HCT116 (cell line): ENCODE measurements at regions not wholly inside any gene's neighbourhood (a gene's known extent, or its start where the extent isn't known, plus 50 kb on each side); places are given as distances from the start of the nearest gene placed in this dataset.

Experiments
- ATAC-seq: fragments of 200-7000 bp; cut with Tn5 transposase; 2 replicates; pipeline ENCODE4 v1.9.1; 2020; ENCODE audit warnings: mild to moderate bottlenecking, moderate library complexity
- BruUV-seq: library from RNA; stranded (reverse); fragments of 400-500 nt; replicated peaks from 2 replicates; lab custom pipeline; 2021; lab: Mats Ljungman, UMichigan
- CTCF ChIA-PET: fragments of 300-600 bp; sonication (Branson Sonifier 250); formaldehyde crosslinking; loops from one replicate; lab custom pipeline; 2021; ENCODE audit warnings: antibody characterized with exemption; lab: Charles Lee
- POLR2A ChIA-PET: fragments of 300-600, 350-600 bp; sonication (Branson Sonifier 250); formaldehyde crosslinking; loops from one replicate; lab custom pipeline; 2021; ENCODE audit warnings: antibody characterized with exemption; lab: Charles Lee
- RAD21 ChIA-PET, 2 experiments: fragments of 300-600 bp; sonication (Branson Sonifier 250); formaldehyde crosslinking; loops; one replicate each; lab custom pipeline; 2023; ENCODE audit warnings: low total read pairs in 2 of 2; ENCODE audit not compliant: uncharacterized antibody in 2 of 2, unreplicated experiment in 2 of 2, low non-redundant PET in 1 of 2; lab: Charles Lee
- DNase-seq: peaks from one replicate; pipeline ENCODE4 v3.0.0-alpha.2; 2010; ENCODE audit warnings: low read depth, low spot score
- H2AFZ ChIP-seq: fragments of 200-600 bp; shearing (Covaris generic), sonication (generic); 2 replicates; pipeline ENCODE4 v1.6.1; 2017; ENCODE audit warnings: low read depth, mixed run types, mixed read lengths, antibody characterized with exemption, low read length; ENCODE audit not compliant: poor library complexity, severe bottlenecking
- H3K27ac ChIP-seq: 2 replicates; pipeline ENCODE4 v1.5.1; 2012; ENCODE audit warnings: low read depth, low read length
- H3K27me3 ChIP-seq: fragments of 200-600 bp; sonication (generic); 2 replicates; pipeline ENCODE4 v1.6.1; 2016; ENCODE audit warnings: mixed run types, low read length, mixed read lengths; ENCODE audit not compliant: insufficient read depth
- H3K36me3 ChIP-seq, 2 experiments: fragments of 200-500 bp in 1 of 2; fragments of 200-600 bp in 1 of 2; sonication (Bioruptor generic) in 1 of 2; sonication (generic) in 1 of 2; 2 replicates each; pipeline versions ENCODE4 v1.5.1 to v1.6.1; 2014 to 2016; ENCODE audit warnings: low read length in 2 of 2, inconsistent platforms in 1 of 2, mixed read lengths in 1 of 2, mixed run types in 1 of 2; ENCODE audit not compliant: insufficient read depth in 2 of 2, control insufficient read depth in 1 of 2
- H3K4me1 ChIP-seq, 2 experiments: fragments of 200-600 bp in 1 of 2; sonication (generic) in 1 of 2; 2 replicates each; pipeline versions ENCODE4 v1.5.1 to v1.6.1; 2012 to 2017; ENCODE audit warnings: low read length in 2 of 2, inconsistent platforms in 1 of 2, mild to moderate bottlenecking in 1 of 2, mixed read lengths in 1 of 2, mixed run types in 1 of 2, moderate library complexity in 1 of 2; ENCODE audit not compliant: insufficient read depth in 2 of 2, control insufficient read depth in 1 of 2
- H3K4me2 ChIP-seq: fragments of 200-600 bp; sonication (generic); 2 replicates; pipeline ENCODE4 v1.6.1; 2017; ENCODE audit warnings: mixed run types, low read length, mixed read lengths
- H3K4me3 ChIP-seq, 2 experiments: fragments of 200-600 bp in 1 of 2; sonication (generic) in 1 of 2; replicated peaks in 1 of 2; 2 replicates each; pipeline ENCODE4 v1.5.1; 2011 to 2016; ENCODE audit warnings: low read length in 2 of 2, control low read depth in 1 of 2, low read depth in 1 of 2, mild to moderate bottlenecking in 1 of 2, mixed read lengths in 1 of 2, mixed run types in 1 of 2
- H3K79me2 ChIP-seq: fragments of 200-600 bp; sonication (generic); 2 replicates; pipeline ENCODE4 v1.6.1; 2017; ENCODE audit warnings: mild to moderate bottlenecking, mixed run types, low read length, moderate library complexity, mixed read lengths; ENCODE audit not compliant: insufficient read depth
- H3K9ac ChIP-seq: fragments of 200-600 bp; sonication (generic); 2 replicates; pipeline ENCODE4 v1.6.1; 2016; ENCODE audit warnings: low read length, mixed read lengths
- H3K9me2 ChIP-seq: fragments of 200-600 bp; sonication (generic), shearing (Covaris generic); 2 replicates; pipeline ENCODE4 v1.6.1; 2017; ENCODE audit warnings: mixed run types, mild to moderate bottlenecking, moderate library complexity; ENCODE audit not compliant: insufficient read depth
- H3K9me3 ChIP-seq, 2 experiments: fragments of 200-500 bp in 1 of 2; fragments of 200-600 bp in 1 of 2; sonication (Bioruptor generic) in 1 of 2; sonication (generic) in 1 of 2; 2 replicates each; pipeline ENCODE4 v1.6.1; 2014 to 2017; ENCODE audit warnings: low read length in 2 of 2, mixed read lengths in 2 of 2, inconsistent platforms in 1 of 2, low read depth in 1 of 2, mild to moderate bottlenecking in 1 of 2, mixed run types in 1 of 2, moderate library complexity in 1 of 2; ENCODE audit not compliant: control insufficient read depth in 1 of 2, insufficient read depth in 1 of 2
- H4K20me1 ChIP-seq: fragments of 200-600 bp; sonication (generic), shearing (Covaris generic); 2 replicates; pipeline ENCODE4 v1.6.1; 2017; ENCODE audit warnings: mixed run types, mild to moderate bottlenecking, moderate library complexity; ENCODE audit not compliant: insufficient read depth
- CBX3 ChIP-seq: IDR thresholded peaks from 2 replicates; pipeline ENCODE4 v1.6.1; 2012; ENCODE audit warnings: low read depth
- CTCF ChIP-seq, 3 experiments: fragments of 200-600 bp in 1 of 3; sonication (generic) in 1 of 3; IDR thresholded peaks in 2 of 3; conservative IDR thresholded peaks in 1 of 3; 2 replicates each; pipeline ENCODE4 v1.5.1; 2012 to 2017; ENCODE audit warnings: low read depth in 2 of 3, low read length in 2 of 3, antibody characterized with exemption in 1 of 3, borderline replicate concordance in 1 of 3, control low read depth in 1 of 3, mild to moderate bottlenecking in 1 of 3, mixed read lengths in 1 of 3, mixed run types in 1 of 3, moderate library complexity in 1 of 3; ENCODE audit not compliant: insufficient read depth in 1 of 3
- EGR1 ChIP-seq: IDR thresholded peaks from 2 replicates; pipeline ENCODE4 v1.6.1; 2012; ENCODE audit warnings: low read depth
- ELF1 ChIP-seq: IDR thresholded peaks from 2 replicates; pipeline ENCODE4 v1.6.1; 2012; ENCODE audit warnings: low read depth, borderline replicate concordance
- EZH2 ChIP-seq: fragments of 200-600 bp; sonication (generic); IDR thresholded peaks from 2 replicates; pipeline ENCODE4 v1.6.1; 2017; ENCODE audit warnings: antibody characterized with exemption, mixed run types
- MAX ChIP-seq: IDR thresholded peaks from 2 replicates; pipeline ENCODE4 v1.6.1; 2012
- REST ChIP-seq: IDR thresholded peaks from 2 replicates; pipeline ENCODE4 v1.6.1; 2012; ENCODE audit warnings: low read depth
- SIN3A ChIP-seq: IDR thresholded peaks from 2 replicates; pipeline ENCODE4 v1.6.1; 2012; ENCODE audit warnings: low read depth
- SP1 ChIP-seq: IDR thresholded peaks from 2 replicates; pipeline ENCODE4 v1.6.1; 2012; ENCODE audit warnings: low read depth
- TCF7L2 ChIP-seq: IDR thresholded peaks from 2 replicates; pipeline ENCODE4 v1.7.0; 2011; ENCODE audit warnings: borderline replicate concordance, inconsistent platforms; ENCODE audit not compliant: insufficient read depth, insufficient read length; ENCODE audit errors: extremely low read depth
- ZBTB33 ChIP-seq: IDR thresholded peaks from 2 replicates; pipeline ENCODE4 v1.6.1; 2011; ENCODE audit warnings: mild to moderate bottlenecking, low read length, moderate library complexity; ENCODE audit not compliant: insufficient replicate concordance; ENCODE audit errors: extremely low read depth
- ZFX ChIP-seq: fragments of 450-650 bp; IDR thresholded peaks from 2 replicates; pipeline ENCODE4 v1.6.1; 2017
- ZNF274 ChIP-seq: fragments of 200-500 bp; sonication (Bioruptor generic); IDR thresholded peaks from 2 replicates; pipeline ENCODE4 v1.6.1; 2014; ENCODE audit warnings: mild to moderate bottlenecking, low read depth, low read length, inconsistent platforms
- intact Hi-C: fragments of 100-400 bp; cut with micrococcal nuclease; formaldehyde crosslinking; loops from 2 replicates; pipeline ENCODE4 v1.10.0; 2022

GRCh38 chr1:199015799-199016198, 377.0 kb downstream of the PTPRC start:
- no TSS peak for BruUV-seq
- no peaks in the 10 kb centered on the region for H3K4me1 ChIP-seq
- H3K79me2 ChIP-seq, result no peaks in the 10 kb centered on the region
- CTCF ChIA-PET, result no interaction called here
- ATAC-seq (no peak), DNase-seq (no peak)
- POLR2A ChIA-PET, result no interaction called here
- no peak overlapping the region for H3K9ac ChIP-seq
- H3K9me3 ChIP-seq, result no peaks in the 10 kb centered on the region
- RAD21 ChIA-PET, result no interaction called here
- H2AFZ ChIP-seq, result no peak overlapping the region
- no peaks in the 10 kb centered on the region for H4K20me1 ChIP-seq
- H3K4me3 ChIP-seq, result no peak overlapping the region
- no peaks in the 10 kb centered on the region for H3K9me2 ChIP-seq
- no peak overlapping the region for H3K4me2 ChIP-seq
- H3K36me3 ChIP-seq, result no peaks in the 10 kb centered on the region
- TF ChIP-seq EZH2 (no peak), SIN3A (no peak), CTCF (IDR thresholded peaks at IDR 0.05 in 2 of 3, conservative IDR thresholded peaks at IDR 0.05 in 1 of 3; ENCODE audit: borderline replicate concordance in 1 of 3, insufficient read depth in 1 of 3, low read depth in 2 of 3, low read length in 2 of 3) (no peak), TCF7L2 (no peak), REST (no peak), ZFX (no peak), ZNF274 (no peak), MAX (no peak), ELF1 (no peak), CBX3 (no peak), ZBTB33 (no peak), SP1 (no peak), EGR1 (no peak)
- intact Hi-C loops, result no loop called here
- H3K27me3 ChIP-seq, result no peaks in the 10 kb centered on the region
- no peak overlapping the region for H3K27ac ChIP-seq
